SJCRH30 (cell line): ENCODE measurements at regions not wholly inside any gene's neighbourhood (a gene's known extent, or its start where the extent isn't known, plus 50 kb on each side); places are given as distances from the start of the nearest gene placed in this dataset.

Experiments
- DNase-seq, 2 experiments: peaks; one replicate each; pipeline ENCODE4 v3.0.0-alpha.2; 2015 to 2020
- H3K27ac ChIP-seq: fragments of 250-450 bp; sonication (Bioruptor Pico); 2 replicates; pipeline ENCODE4 v1.5.1; 2020; ENCODE audit warnings: mild to moderate bottlenecking, moderate library complexity
- H3K27me3 ChIP-seq: fragments of 250-450 bp; sonication (Bioruptor Pico); 2 replicates; pipeline ENCODE4 v1.5.1; 2020; ENCODE audit warnings: mild to moderate bottlenecking, moderate library complexity
- H3K36me3 ChIP-seq: fragments of 250-450 bp; sonication (Bioruptor Pico); 2 replicates; pipeline ENCODE4 v1.5.1; 2020; ENCODE audit warnings: mild to moderate bottlenecking, moderate library complexity
- H3K4me1 ChIP-seq: fragments of 250-450 bp; sonication (Bioruptor Pico); 2 replicates; pipeline ENCODE4 v1.5.1; 2020; ENCODE audit warnings: mild to moderate bottlenecking, moderate library complexity
- H3K4me3 ChIP-seq: fragments of 250-450 bp; sonication (Bioruptor Pico); 2 replicates; pipeline ENCODE4 v1.5.1; 2020; ENCODE audit warnings: mild to moderate bottlenecking, moderate library complexity
- H3K9me3 ChIP-seq: fragments of 250-450 bp; sonication (Bioruptor Pico); replicated peaks from 2 replicates; pipeline ENCODE4 v1.5.1; 2020; ENCODE audit warnings: mild to moderate bottlenecking, moderate library complexity

DNA sequence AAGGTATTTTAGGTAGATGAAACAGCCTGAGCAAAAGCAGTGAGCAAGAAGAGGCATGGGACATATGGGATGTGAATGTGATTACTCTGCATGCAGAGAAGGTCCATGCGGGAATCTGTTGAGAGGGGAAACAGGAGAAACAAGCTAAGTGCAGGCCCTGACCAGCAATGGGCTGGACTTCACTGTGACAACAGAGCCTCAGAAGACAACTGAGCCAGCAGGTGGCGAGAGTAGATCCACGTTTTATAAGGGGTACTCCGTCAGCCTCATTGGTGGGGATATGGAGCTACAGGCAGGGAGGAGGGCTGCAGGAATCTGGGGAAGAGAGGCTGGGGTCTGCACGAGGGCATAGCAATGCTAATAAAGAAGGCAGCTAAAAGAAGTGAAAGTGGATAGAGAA is 405.9 kb upstream of the LMCD1 start:
- no peak overlapping the region for H3K27ac ChIP-seq
- H3K27me3 ChIP-seq, result no peaks in the 10 kb centered on the region
- H3K36me3 ChIP-seq, result no peaks in the 10 kb centered on the region
- no peaks in the 10 kb centered on the region for H3K9me3 ChIP-seq
- H3K4me1 ChIP-seq, result no peaks in the 10 kb centered on the region
- peak in 1 of 2 experiments; percentile 35 for DNase-seq
- no peak overlapping the region for H3K4me3 ChIP-seq

DNA sequence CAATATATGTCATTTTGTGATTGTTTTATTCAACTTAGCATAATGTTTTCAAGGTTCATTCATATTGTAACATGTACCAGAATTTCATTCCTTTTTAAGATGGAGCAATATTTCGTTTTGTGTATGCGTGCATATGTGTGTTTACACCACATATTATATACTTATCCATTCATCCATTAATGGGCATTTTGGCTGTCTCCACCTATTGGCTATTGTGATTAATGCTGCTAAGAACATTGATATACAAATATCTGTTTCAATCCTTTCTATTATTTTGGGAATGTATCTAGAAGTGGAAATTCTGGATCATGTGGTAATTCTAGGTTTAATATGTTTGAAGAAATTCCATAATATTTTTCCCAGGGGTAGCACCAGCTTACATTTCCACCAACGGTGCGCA is 403.9 kb upstream of the LMCD1 start:
- Histone ChIP-seq H3K27ac (no peak overlapping the region), H3K36me3 (no peaks in the 10 kb centered on the region), H3K9me3 (no peaks in the 10 kb centered on the region), H3K4me1 (no peaks in the 10 kb centered on the region), H3K4me3 (no peak overlapping the region), H3K27me3 (no peaks in the 10 kb centered on the region)
- no peak for DNase-seq

DNA sequence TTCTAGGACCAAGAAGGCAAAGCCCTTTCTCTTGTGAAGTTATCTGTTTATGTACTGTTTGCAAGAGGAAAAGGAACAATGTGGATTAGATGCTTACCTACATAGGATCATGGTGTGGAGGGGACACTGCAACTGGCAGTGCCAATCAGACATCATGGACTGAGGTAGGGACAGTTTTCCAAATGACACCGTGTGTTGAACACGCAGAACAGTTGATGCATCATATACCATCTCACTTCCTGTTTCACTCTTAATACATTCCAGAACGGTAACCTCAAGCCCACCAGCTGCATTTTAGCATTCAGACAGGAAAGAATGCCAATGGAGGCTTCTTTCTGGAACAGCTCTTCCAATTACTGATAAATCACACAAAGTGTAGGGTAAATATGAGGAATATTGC is 397.7 kb upstream of the LMCD1 start:
- no peaks in the 10 kb centered on the region for H3K9me3 ChIP-seq
- H3K4me1 ChIP-seq, result no peaks in the 10 kb centered on the region
- H3K27ac ChIP-seq, result no peak overlapping the region
- no peaks in the 10 kb centered on the region for H3K27me3 ChIP-seq
- H3K4me3 ChIP-seq, result no peak overlapping the region
- H3K36me3 ChIP-seq, result no peaks in the 10 kb centered on the region
- DNase-seq, result no peak

DNA sequence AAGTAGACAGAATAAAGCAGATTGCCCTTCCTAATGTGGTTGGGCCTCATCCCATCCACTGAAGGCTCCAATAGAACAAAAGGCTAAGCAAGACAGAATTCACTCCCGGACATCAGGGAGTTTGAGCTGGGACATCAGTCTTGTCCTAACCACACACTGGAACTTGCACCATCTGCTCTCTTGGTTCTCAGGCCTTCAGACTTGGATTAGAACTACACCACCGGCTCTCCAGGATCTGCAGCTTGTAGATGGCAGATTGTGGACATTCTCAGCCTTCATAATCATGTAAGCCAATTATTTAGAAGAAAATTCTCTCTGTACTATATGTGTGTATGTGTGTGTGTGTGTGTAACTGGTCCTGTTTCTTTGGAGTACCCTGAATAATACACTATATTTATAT is 394.7 kb upstream of the LMCD1 start:
- DNase-seq, result no peak
- no peak overlapping the region for H3K4me3 ChIP-seq
- no peaks in the 10 kb centered on the region for H3K9me3 ChIP-seq
- no peaks in the 10 kb centered on the region for H3K4me1 ChIP-seq
- no peak overlapping the region for H3K27ac ChIP-seq
- H3K27me3 ChIP-seq, result no peaks in the 10 kb centered on the region
- no peaks in the 10 kb centered on the region for H3K36me3 ChIP-seq

DNA sequence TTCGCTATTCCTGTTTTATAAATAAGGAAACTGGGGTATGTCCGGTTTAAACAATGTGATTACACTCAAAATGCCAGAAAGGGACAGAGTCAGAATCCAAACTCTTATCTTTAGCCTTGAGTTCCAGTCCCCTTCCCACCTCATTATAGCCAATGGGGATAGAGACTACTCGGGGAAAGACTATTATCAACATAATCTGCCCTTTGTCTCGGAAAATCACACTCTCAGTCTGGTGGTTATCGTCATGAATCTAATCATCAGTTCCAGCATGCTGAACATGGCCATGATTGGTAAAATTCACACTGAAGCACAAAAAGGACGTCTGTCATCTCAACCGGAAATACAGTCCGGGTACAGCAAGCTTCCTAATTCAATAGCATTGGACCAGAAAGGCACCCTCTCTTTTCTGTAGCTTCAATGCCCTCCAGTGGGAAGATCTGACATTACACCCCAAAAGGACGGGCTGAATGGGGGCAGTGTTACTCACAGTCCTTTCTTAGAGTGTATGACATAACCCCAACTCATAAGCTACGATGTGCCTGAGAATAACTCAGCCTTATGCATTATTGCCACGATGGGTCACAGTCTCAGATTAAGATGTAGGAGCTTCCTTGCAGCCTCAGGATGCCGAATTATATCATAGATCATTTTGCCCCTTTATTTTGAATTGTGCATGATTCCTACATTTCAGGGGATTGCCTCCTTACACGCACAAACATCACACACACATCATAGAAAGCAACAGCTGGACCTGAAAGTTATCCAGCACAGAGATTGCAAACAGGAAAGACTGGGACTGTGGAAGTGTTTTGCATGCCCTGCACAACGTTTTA is 390.4 kb upstream of the LMCD1 start:
- Histone ChIP-seq H3K9me3 (no peaks in the 10 kb centered on the region), H3K27me3 (no peaks in the 10 kb centered on the region), H3K4me1 (no peaks in the 10 kb centered on the region), H3K4me3 (no peak overlapping the region; the same call in 1 of the 2 replicates), H3K27ac (no peak overlapping the region), H3K36me3 (no peaks in the 10 kb centered on the region)
- peak; percentile 59 to 86 for DNase-seq

DNA sequence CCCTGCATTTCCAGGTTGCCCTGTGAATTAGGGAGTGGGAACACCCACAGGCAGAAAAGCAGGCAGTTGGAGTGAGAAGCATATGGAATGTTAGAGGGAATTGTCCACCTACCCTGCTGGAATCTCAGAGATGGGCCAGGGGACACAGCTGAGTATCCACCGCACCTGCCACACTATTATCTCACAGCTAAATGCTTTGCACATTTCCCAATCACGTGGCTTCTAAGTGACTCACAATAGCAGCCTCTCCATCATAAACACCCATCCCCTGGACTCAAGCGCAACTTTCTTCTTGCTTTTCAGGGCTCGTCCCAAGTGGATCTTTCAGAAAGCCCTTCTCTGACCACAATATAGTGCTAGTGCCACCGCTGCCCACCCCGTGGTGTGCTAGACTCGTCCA is 389.0 kb upstream of the LMCD1 start:
- Histone ChIP-seq H3K27ac (no peak overlapping the region), H3K27me3 (no peaks in the 10 kb centered on the region), H3K36me3 (no peaks in the 10 kb centered on the region), H3K9me3 (no peaks in the 10 kb centered on the region), H3K4me1 (no peaks in the 10 kb centered on the region), H3K4me3 (no peak overlapping the region)
- DNase-seq, result no peak

DNA sequence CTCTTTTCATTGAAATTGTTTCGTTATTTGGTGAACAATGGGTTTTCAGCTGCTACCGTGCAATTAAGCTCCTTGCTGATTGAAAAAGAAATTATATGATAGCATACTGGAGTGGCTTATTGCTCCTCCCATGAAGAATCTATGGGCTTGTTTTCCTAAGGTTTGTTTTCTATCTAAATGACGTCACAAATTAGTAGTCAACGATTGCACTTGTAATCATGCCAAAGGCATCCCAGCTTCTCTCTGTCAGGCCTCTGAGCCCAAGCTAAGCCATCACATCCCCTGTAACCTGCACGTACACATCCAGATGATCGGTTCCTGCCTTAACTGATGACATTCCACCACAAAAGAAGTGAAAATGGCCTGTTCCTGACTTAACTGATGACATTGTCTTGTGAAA is 388.0 kb upstream of the LMCD1 start:
- no peaks in the 10 kb centered on the region for H3K36me3 ChIP-seq
- H3K4me1 ChIP-seq, result no peaks in the 10 kb centered on the region
- H3K27ac ChIP-seq, result no peak overlapping the region
- H3K4me3 ChIP-seq, result no peak overlapping the region
- H3K27me3 ChIP-seq, result no peaks in the 10 kb centered on the region
- H3K9me3 ChIP-seq, result no peaks in the 10 kb centered on the region
- no peak for DNase-seq

DNA sequence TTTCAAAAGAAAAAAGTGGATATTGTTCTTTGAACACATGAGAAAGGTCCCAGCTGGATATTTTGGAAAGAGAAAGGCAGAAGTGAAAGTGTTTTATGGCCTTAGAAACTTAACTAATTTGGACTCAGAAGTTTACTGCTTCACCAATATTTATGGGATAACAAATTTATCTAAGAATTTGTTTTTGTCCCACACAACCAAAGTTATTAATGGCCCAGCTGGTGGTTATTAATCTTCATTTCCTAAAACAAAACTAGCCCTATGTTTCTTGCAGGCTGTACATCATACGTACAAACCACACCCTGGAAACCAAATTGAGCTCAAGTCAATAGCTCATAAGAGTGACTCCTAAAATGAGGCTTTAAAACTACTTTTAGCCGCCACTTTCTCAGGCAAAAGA is 372.9 kb upstream of the LMCD1 start:
- H3K9me3 ChIP-seq, result no peaks in the 10 kb centered on the region
- no peak for DNase-seq
- H3K36me3 ChIP-seq, result no peaks in the 10 kb centered on the region
- H3K4me1 ChIP-seq, result no peaks in the 10 kb centered on the region
- H3K4me3 ChIP-seq, result no peak overlapping the region
- 0 out of 2 replicates have a peak, but pooled peaks cover 4% of the 10 kb centered on the region for H3K27me3 ChIP-seq
- no peak overlapping the region for H3K27ac ChIP-seq

DNA sequence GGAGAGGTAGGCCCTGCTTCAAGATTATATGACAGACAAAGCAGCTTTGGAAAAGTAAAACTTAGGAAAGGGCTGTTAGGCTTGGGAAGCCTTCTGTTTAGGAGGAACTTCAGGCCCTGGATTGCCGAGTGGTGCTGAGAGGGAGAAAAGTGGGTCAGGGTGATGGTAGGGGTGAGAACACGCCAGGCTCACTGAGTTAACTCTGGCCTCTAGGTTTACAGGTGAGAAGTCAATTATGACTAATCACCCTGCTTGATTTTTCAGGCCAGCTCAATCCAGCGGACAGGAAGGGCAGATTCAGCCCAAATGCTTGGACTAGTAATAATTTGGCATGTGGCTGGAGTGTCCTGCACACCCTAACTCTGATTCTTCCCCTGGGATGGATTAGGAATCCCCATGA is 365.1 kb upstream of the LMCD1 start:
- no peak overlapping the region for H3K27ac ChIP-seq
- no peak overlapping the region for H3K4me3 ChIP-seq
- no peaks in the 10 kb centered on the region for H3K9me3 ChIP-seq
- no peaks in the 10 kb centered on the region for H3K4me1 ChIP-seq
- H3K36me3 ChIP-seq, result no peaks in the 10 kb centered on the region
- no peak for DNase-seq
- peaks cover 15% of the 10 kb centered on the region; the same call in 1 of the 2 replicates for H3K27me3 ChIP-seq

DNA sequence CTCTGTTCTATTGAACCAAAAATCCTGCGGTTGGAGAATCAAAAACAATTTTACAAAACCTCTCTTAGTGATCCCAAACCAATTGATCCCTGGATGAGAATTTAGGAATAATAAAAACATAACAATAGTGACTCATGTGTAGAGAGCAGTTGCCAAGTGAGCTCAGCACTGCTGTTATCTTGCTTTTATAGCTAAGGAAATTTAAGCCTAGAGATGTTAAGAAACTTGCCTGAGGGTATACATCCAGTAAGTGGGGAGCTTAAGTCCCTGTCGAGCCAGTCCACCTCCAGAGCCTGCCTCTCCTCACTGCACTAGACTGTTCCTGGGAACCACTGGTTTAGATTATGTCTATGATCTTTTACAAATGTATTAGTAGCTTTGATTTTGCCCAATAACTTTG is 358.4 kb upstream of the LMCD1 start:
- H3K4me1 ChIP-seq, result no peaks in the 10 kb centered on the region
- H3K9me3 ChIP-seq, result no peaks in the 10 kb centered on the region
- no peaks in the 10 kb centered on the region for H3K27me3 ChIP-seq
- H3K27ac ChIP-seq, result no peak overlapping the region
- no peak overlapping the region for H3K4me3 ChIP-seq
- H3K36me3 ChIP-seq, result no peaks in the 10 kb centered on the region
- peak in 1 of 2 experiments; percentile 31 for DNase-seq

DNA sequence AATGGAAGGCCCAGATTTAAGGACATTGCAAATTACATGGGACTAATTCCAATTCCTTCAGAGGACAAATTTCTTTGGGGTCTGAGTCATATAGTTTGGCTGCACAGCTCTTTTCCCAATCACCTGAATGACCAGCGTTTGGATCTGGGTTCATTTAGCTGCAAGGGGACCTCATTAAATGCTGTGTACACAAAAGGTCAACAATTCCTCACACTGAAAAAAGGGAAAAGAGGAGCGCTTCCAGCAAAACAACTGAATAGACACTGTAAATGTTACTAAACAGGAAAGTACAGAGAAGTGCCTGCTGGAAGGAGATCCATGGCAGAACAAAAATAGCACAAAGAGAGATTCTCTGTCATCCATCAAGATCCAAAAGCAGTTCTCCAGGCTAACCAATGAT is 356.0 kb upstream of the LMCD1 start:
- Histone ChIP-seq H3K4me1 (no peaks in the 10 kb centered on the region), H3K9me3 (no peaks in the 10 kb centered on the region), H3K27ac (no peak overlapping the region), H3K36me3 (no peaks in the 10 kb centered on the region), H3K4me3 (no peak overlapping the region), H3K27me3 (no peaks in the 10 kb centered on the region)
- DNase-seq, result no peak

DNA sequence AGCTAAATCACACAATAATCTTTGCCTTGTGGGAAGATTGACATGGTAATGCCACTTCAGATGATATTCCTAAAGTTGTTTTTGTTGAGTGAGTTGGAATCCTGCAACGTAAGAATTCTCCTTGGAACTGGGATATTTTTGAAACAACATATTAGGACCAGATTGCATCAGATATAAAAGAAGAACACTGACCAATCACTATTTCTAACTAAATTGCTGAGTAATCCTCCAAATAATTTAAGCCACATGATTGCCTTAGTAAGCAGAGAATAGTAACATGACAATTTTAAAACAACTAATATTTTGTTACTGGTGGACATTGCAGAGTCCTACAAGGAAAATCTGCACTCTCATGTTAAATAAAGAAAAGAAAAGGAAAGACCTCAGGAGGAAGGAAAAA is 353.9 kb upstream of the LMCD1 start:
- no peak overlapping the region for H3K4me3 ChIP-seq
- H3K27ac ChIP-seq, result no peak overlapping the region
- no peaks in the 10 kb centered on the region for H3K9me3 ChIP-seq
- no peaks in the 10 kb centered on the region for H3K27me3 ChIP-seq
- H3K4me1 ChIP-seq, result no peaks in the 10 kb centered on the region
- H3K36me3 ChIP-seq, result no peaks in the 10 kb centered on the region
- DNase-seq, result no peak

DNA sequence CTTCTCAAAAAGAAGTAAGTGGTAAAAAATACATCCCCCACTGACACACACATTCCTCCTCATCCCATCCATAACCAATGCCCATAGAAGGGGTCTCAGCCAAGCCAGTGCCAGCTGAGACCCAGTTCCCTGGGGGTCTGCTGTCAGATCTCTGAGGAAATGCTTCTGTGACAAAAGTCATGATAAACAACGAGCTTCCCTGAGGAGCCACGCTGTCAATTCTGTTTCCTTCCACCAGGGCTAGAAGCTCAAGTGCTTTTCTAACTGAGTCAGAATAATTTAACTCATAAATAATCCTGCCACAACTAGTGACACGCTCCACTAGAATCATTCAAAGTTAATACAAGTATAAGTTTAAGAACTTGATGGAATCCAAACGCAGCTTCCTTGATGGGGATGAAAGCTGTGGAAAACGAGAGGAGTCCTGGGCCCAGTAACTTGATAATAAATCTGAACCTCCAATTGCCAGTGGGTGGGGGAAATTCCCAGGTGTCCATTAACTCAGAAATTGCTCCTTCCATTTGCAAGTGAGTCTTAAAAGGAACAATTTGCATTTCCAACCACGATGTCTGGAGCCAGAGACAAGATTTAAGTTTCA is 348.7 kb upstream of the LMCD1 start:
- no peak overlapping the region for H3K4me3 ChIP-seq
- no peaks in the 10 kb centered on the region for H3K4me1 ChIP-seq
- H3K27me3 ChIP-seq, result no peaks in the 10 kb centered on the region
- H3K36me3 ChIP-seq, result no peaks in the 10 kb centered on the region
- no peak for DNase-seq
- H3K27ac ChIP-seq, result no peak overlapping the region
- no peaks in the 10 kb centered on the region for H3K9me3 ChIP-seq

DNA sequence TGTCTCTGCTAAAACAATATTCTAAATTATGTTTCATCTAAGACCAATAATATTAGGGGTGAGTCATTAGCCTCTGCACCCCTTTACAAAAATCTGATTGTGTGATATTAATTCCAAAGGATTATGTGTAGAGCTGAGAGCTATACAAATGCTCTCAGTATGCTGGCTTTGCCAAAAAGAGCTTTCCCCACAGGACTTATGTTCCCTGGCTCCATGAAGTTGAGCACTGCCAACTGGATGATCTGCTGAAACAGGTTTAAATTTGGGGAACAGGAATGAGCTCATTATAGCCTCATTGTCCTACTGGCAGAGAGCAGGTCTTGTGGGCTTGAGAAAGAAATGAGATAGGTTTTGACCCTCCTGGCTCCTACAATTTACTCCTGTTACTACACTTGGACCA is 347.8 kb upstream of the LMCD1 start:
- H3K4me1 ChIP-seq, result no peaks in the 10 kb centered on the region
- H3K27me3 ChIP-seq, result no peaks in the 10 kb centered on the region
- H3K4me3 ChIP-seq, result no peak overlapping the region
- H3K9me3 ChIP-seq, result no peaks in the 10 kb centered on the region
- H3K27ac ChIP-seq, result no peak overlapping the region
- no peaks in the 10 kb centered on the region for H3K36me3 ChIP-seq
- DNase-seq, result no peak

DNA sequence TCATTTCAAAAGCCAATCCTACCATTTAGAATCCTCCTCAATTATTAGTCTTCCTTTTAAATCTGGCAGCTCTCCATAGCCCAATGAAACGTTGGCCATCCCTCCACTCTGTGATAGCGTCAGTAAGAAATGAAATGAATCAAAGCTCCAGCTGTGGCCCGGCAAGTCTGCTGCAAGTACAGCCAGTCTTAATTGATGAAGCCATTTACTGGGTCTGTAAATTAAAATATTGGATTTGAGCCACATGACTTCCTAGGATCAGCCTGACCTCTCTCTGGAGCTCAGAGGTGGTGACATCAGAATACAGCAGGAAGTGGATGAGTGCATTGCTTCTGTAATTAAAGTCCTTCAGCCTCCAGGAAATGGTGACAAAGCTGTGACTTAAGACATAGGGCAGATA is 347.0 kb upstream of the LMCD1 start:
- H3K27me3 ChIP-seq, result no peaks in the 10 kb centered on the region
- no peaks in the 10 kb centered on the region for H3K36me3 ChIP-seq
- H3K4me3 ChIP-seq, result no peak overlapping the region
- H3K4me1 ChIP-seq, result no peaks in the 10 kb centered on the region
- DNase-seq, result no peak
- H3K9me3 ChIP-seq, result no peaks in the 10 kb centered on the region
- H3K27ac ChIP-seq, result no peak overlapping the region

DNA sequence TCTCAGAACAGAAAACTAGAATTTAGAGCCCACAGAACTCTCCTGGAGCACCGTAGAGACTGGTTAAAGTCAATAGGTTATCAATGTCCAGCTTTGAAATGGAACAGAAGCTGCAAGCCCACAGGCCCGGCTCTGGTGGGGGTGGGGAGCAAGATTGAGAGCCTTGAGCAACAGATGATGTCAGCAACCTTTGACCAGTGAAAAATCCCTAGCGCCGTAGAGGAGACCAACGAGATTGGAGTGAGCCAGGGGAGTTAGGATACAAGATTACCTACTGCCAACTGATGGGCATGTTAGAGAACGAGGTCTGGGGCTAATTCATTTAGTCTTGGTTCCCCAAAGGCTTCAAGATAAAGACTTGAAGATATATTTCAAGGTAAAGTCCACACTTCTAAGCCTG is 345.5 kb upstream of the LMCD1 start:
- Histone ChIP-seq H3K4me1 (no peaks in the 10 kb centered on the region), H3K4me3 (no peak overlapping the region), H3K27me3 (no peaks in the 10 kb centered on the region), H3K9me3 (no peaks in the 10 kb centered on the region), H3K36me3 (no peaks in the 10 kb centered on the region), H3K27ac (no peak overlapping the region)
- DNase-seq, result no peak
